Tibial nerve (tissue), 4 donors: ENCODE measurements at regions not wholly inside any gene's neighbourhood (a gene's known extent, or its start where the extent isn't known, plus 50 kb on each side); places are given as distances from the start of the nearest gene placed in this dataset.

Source experiments
- DNase-seq, 2 donors: peaks; one replicate each; pipeline ENCODE4 v3.0.0-alpha.2; 2019; ENCODE audit warnings: low spot score in 2 of 2
- H3K27ac ChIP-seq, 4 donors: fragments of 200-600 bp; sonication (generic) in 3 of 4; one replicate each; pipeline ENCODE4 v1.5.1; 2017 to 2019; ENCODE audit warnings: mild to moderate bottlenecking in 1 of 4
- H3K27me3 ChIP-seq, 2 donors: fragments of 200-600 bp; sonication (generic) in 1 of 2; one replicate each; pipeline versions ENCODE4 v1.5.1 to v1.6.0; 2017 to 2019
- H3K36me3 ChIP-seq, 3 donors: fragments of 200-600 bp; sonication (generic); one replicate each; pipeline ENCODE4 v1.5.1; 2018 to 2019
- H3K4me1 ChIP-seq, 4 donors: fragments of 200-600 bp; sonication (generic) in 3 of 4; one replicate each; pipeline ENCODE4 v1.5.1; 2017 to 2019
- H3K4me3 ChIP-seq, 4 donors: fragments of 200-600 bp; sonication (generic) in 3 of 4; one replicate each; pipeline ENCODE4 v1.5.1; 2017 to 2019; ENCODE audit warnings: mild to moderate bottlenecking in 1 of 4, moderate library complexity in 1 of 4
- H3K9me3 ChIP-seq, 4 donors: fragments of 200-600 bp; sonication (generic) in 3 of 4; one replicate each; pipeline ENCODE4 v1.5.1; 2017 to 2019
- CTCF ChIP-seq, 5 experiments: fragments of 200-600 bp in 3 of 5; fragments of 450-650 bp in 2 of 5; sonication (generic) in 3 of 5; IDR thresholded peaks; one replicate each; pipeline ENCODE4 v1.5.1; 2016 to 2019; ENCODE audit warnings: antibody characterized with exemption in 5 of 5, mild to moderate bottlenecking in 3 of 5, moderate library complexity in 2 of 5
- EP300 ChIP-seq, 2 donors: sonication (generic); formaldehyde crosslinking; IDR thresholded peaks; one replicate each; pipeline ENCODE4 v1.6.1; 2017; ENCODE audit warnings: antibody characterized with exemption in 2 of 2, mild to moderate bottlenecking in 1 of 2
- POLR2A ChIP-seq, 2 donors: fragments of 450-650 bp; IDR thresholded peaks; one replicate each; pipeline ENCODE4 v1.6.1; 2017; ENCODE audit warnings: antibody characterized with exemption in 2 of 2, mild to moderate bottlenecking in 2 of 2, moderate library complexity in 2 of 2
- WGBS, 2 donors: methylation state at CpG; one replicate each; pipeline ENCODE4 v1.1.5; 2018; 5-methylcytosine and 5-hydroxymethylcytosine counted together

- no peaks in the 10 kb centered on the region for H3K27me3 ChIP-seq
- no peaks in the 10 kb centered on the region for H3K36me3 ChIP-seq
- 70 to 71% methylated on average over 1 of the region's 1 CpG for WGBS, 2 donors
- H3K27ac ChIP-seq, result no peak overlapping the region
- TF ChIP-seq CTCF (IDR thresholded peaks at IDR 0.05), result no peak
- no peak for TF ChIP-seq POLR2A (IDR thresholded peaks at IDR 0.05)
- no peak for TF ChIP-seq EP300 (IDR thresholded peaks at IDR 0.05)
- no peak for DNase-seq
- no peaks in the 10 kb centered on the region for H3K4me1 ChIP-seq
- no peak overlapping the region for H3K4me3 ChIP-seq
- peaks cover 0 to 35% (median 0%) of the 10 kb centered on the region in 4 donors for H3K9me3 ChIP-seq
These were observed 680.1 kb downstream of the IGSF11 start for GRCh38 chr3:118354556-118354955.

- Histone ChIP-seq H3K4me3 (no peak overlapping the region), H3K27ac (no peak overlapping the region), H3K36me3 (no peaks in the 10 kb centered on the region), H3K4me1 (no peaks in the 10 kb centered on the region), H3K27me3 (no peaks in the 10 kb centered on the region), H3K9me3 (peaks cover 0 to 17% (median 5%) of the 10 kb centered on the region in 4 donors)
- 95 to 97% methylated on average over 4 of the region's 4 CpGs for WGBS, 2 donors
- TF ChIP-seq CTCF (IDR thresholded peaks at IDR 0.05) (no peak), EP300 (IDR thresholded peaks at IDR 0.05) (no peak), POLR2A (IDR thresholded peaks at IDR 0.05) (no peak)
- DNase-seq, result no peak
These were observed 664.7 kb downstream of the IGSF11 start for GRCh38 chr3:118369892-118370491.

GRCh38 chr3:118380576-118380975 lies 654.1 kb downstream of the IGSF11 start:
- H3K36me3 ChIP-seq, result no peaks in the 10 kb centered on the region
- no peaks in the 10 kb centered on the region for H3K9me3 ChIP-seq
- no peaks in the 10 kb centered on the region for H3K27me3 ChIP-seq
- 38 to 41% methylated on average over 2 of the region's 2 CpGs for WGBS, 2 donors
- no peaks in the 10 kb centered on the region for H3K4me1 ChIP-seq
- no peak overlapping the region for H3K27ac ChIP-seq
- no peak for DNase-seq
- H3K4me3 ChIP-seq, result no peak overlapping the region
- TF ChIP-seq CTCF (IDR thresholded peaks at IDR 0.05) (no peak), EP300 (IDR thresholded peaks at IDR 0.05) (no peak), POLR2A (IDR thresholded peaks at IDR 0.05) (no peak)

- Histone ChIP-seq H3K36me3 (no peaks in the 10 kb centered on the region), H3K4me1 (no peaks in the 10 kb centered on the region), H3K9me3 (no peaks in the 10 kb centered on the region), H3K27ac (no peak overlapping the region), H3K4me3 (no peak overlapping the region), H3K27me3 (no peaks in the 10 kb centered on the region)
- WGBS, 2 donors, result 52 to 68% methylated on average over 1 of the region's 1 CpG
- no peak for DNase-seq
- TF ChIP-seq EP300 (IDR thresholded peaks at IDR 0.05), result no peak
- TF ChIP-seq CTCF (IDR thresholded peaks at IDR 0.05), result no peak
- no peak for TF ChIP-seq POLR2A (IDR thresholded peaks at IDR 0.05)
These were observed 638.2 kb downstream of the IGSF11 start for GRCh38 chr3:118396491-118396890.

- no peak overlapping the region for H3K27ac ChIP-seq
- H3K36me3 ChIP-seq, result no peaks in the 10 kb centered on the region
- no peak overlapping the region for H3K4me3 ChIP-seq
- H3K4me1 ChIP-seq, result no peaks in the 10 kb centered on the region
- no peaks in the 10 kb centered on the region for H3K9me3 ChIP-seq
- TF ChIP-seq EP300 (IDR thresholded peaks at IDR 0.05) (no peak), POLR2A (IDR thresholded peaks at IDR 0.05) (no peak)
- 70 to 71% methylated on average over 2 of the region's 2 CpGs for WGBS, 2 donors
- no peaks in the 10 kb centered on the region for H3K27me3 ChIP-seq
- no peak for DNase-seq
These were observed 634.6 kb downstream of the IGSF11 start for GRCh38 chr3:118400086-118400485.

GRCh38 chr3:118400886-118401285 lies 633.8 kb downstream of the IGSF11 start:
- no peaks in the 10 kb centered on the region for H3K9me3 ChIP-seq

More at GRCh38 chr3:118400886-118401285, 633.8 kb downstream of the IGSF11 start:
- Histone ChIP-seq H3K27me3 (no peaks in the 10 kb centered on the region), H3K27ac (no peak overlapping the region), H3K4me1 (no peaks in the 10 kb centered on the region), H3K4me3 (no peak overlapping the region), H3K36me3 (no peaks in the 10 kb centered on the region)
- TF ChIP-seq CTCF (IDR thresholded peaks at IDR 0.05) (no peak), EP300 (IDR thresholded peaks at IDR 0.05) (no peak), POLR2A (IDR thresholded peaks at IDR 0.05) (no peak)
- WGBS, 2 donors, result 56 to 58% methylated on average over 1 of the region's 1 CpG
- DNase-seq, result no peak
